ENCODE measurements at regions not wholly inside any gene's neighbourhood (a gene's known extent, or its start where the extent isn't known, plus 50 kb on each side); places are given as distances from the start of the nearest gene placed in this dataset.

- Histone ChIP-seq H3K4me3 (ENCODE audit: low read depth, low read length) (no peak overlapping the region), H3K27ac (ENCODE audit: low read depth, low read length) (no peak overlapping the region), H3K4me1 (ENCODE audit: control insufficient read depth, insufficient read depth, low read length) (peaks cover 23% of the 10 kb centered on the region)
These were observed 526.9 kb downstream of the RFC3 start for GRCh38 chr13:34344816-34345215.

DNA sequence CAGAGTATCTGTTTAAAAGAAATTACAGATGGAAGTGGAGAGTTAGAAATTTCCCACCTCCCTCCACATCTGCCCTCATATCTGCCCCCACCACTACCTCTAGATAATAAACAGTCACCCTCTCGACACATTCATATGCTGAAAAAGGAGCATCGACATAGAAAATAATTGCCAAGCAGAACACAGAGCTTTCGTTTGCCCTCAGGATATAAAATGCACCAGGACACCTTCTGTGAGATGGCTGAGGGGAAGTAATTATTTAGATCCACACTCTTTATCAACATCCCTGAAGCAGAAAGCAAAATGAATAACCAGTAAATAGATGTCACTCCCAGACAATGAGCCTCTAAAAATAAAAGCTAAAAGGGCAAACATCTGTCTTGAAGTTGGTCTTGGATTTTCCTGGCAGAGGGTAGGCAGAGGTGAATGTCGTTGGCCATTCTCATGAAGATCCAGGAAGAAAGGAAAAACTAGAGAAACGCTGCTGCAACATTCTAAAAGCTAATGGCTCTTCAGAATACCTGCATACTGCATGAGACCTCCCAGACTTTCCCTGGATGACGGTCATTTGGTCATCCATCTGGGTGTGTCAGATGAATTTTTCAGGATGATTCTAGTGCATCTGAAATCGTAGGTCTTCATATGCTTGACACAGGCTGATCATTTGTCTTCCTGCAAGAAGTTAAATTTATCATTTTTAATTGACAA lies 527.5 kb downstream of the RFC3 start:
- H3K9me3 ChIP-seq (ENCODE audit: control insufficient read depth, insufficient read depth, low read length), result no peaks in the 10 kb centered on the region
- no peaks in the 10 kb centered on the region for H3K36me3 ChIP-seq (ENCODE audit: control insufficient read depth, insufficient read depth, low read length)
- no peaks in the 10 kb centered on the region for H3K27me3 ChIP-seq (ENCODE audit: control insufficient read depth, insufficient read depth, low read length)
- no peak overlapping the region for H3K9ac ChIP-seq (ENCODE audit: low read depth, low read length)
- no peak overlapping the region for H3K27ac ChIP-seq (ENCODE audit: low read depth, low read length)
- H3K4me1 ChIP-seq (ENCODE audit: control insufficient read depth, insufficient read depth, low read length), result peaks cover 23% of the 10 kb centered on the region
- H3K4me3 ChIP-seq (ENCODE audit: low read depth, low read length), result no peak overlapping the region

More at GRCh38 chr13:34344816-34345215, 526.9 kb downstream of the RFC3 start:
- Histone ChIP-seq H3K9ac (ENCODE audit: low read depth, low read length) (no peak overlapping the region), H3K9me3 (ENCODE audit: control insufficient read depth, insufficient read depth, low read length) (no peaks in the 10 kb centered on the region), H3K36me3 (ENCODE audit: control insufficient read depth, insufficient read depth, low read length) (no peaks in the 10 kb centered on the region), H3K27me3 (ENCODE audit: control insufficient read depth, insufficient read depth, low read length) (no peaks in the 10 kb centered on the region)

- Histone ChIP-seq H3K4me3 (ENCODE audit: low read depth, low read length) (no peak overlapping the region), H3K4me1 (ENCODE audit: control insufficient read depth, insufficient read depth, low read length) (peaks cover 23% of the 10 kb centered on the region), H3K9me3 (ENCODE audit: control insufficient read depth, insufficient read depth, low read length) (no peaks in the 10 kb centered on the region), H3K9ac (ENCODE audit: low read depth, low read length) (no peak overlapping the region), H3K27me3 (ENCODE audit: control insufficient read depth, insufficient read depth, low read length) (no peaks in the 10 kb centered on the region), H3K27ac (ENCODE audit: low read depth, low read length) (no peak overlapping the region), H3K36me3 (ENCODE audit: control insufficient read depth, insufficient read depth, low read length) (no peaks in the 10 kb centered on the region)
These were observed 528.7 kb downstream of the RFC3 start for GRCh38 chr13:34346626-34347025.

DNA sequence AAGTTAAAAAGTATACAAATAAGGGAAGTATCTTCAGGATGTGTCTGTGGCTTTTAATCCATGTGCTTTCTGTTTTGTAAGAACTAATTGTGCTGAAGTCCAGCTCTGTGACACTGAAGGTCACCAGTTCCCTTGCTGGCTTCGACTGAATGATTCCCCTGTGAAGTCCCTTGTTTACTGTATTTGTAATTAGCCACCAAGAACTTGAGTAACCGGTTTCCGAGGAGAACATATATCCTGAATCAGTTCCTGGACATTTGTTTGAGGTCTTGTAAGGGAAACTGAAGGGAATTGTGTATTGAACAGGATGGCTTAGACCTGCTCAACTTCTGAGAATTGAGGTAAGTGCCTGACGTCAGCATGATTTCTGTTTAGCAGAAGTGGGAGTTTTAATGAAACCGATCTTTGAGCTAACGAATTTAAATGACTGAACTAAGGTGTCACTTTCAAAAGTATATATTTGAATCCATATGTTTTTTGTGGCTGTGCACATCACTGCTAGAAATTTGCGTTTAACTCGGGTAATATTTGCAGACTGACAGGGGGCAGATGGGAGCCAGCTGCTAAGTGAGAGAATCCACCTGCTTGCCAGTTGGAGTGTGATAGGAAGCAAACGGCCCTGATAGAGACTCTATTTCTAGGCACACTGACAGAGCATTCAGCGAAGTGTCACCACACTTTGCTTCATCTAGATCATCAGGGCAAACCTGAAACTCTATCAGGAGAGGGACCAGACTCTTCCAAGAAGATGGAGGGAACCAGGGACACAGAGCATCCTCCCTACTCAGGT lies 530.0 kb downstream of the RFC3 start:
- H3K4me1 ChIP-seq (ENCODE audit: control insufficient read depth, insufficient read depth, low read length), result peaks cover 23% of the 10 kb centered on the region
- H3K36me3 ChIP-seq (ENCODE audit: control insufficient read depth, insufficient read depth, low read length), result no peaks in the 10 kb centered on the region
- H3K9ac ChIP-seq (ENCODE audit: low read depth, low read length), result no peak overlapping the region
- H3K27me3 ChIP-seq (ENCODE audit: control insufficient read depth, insufficient read depth, low read length), result no peaks in the 10 kb centered on the region
- H3K4me3 ChIP-seq (ENCODE audit: low read depth, low read length), result no peak overlapping the region
- no peak overlapping the region for H3K27ac ChIP-seq (ENCODE audit: low read depth, low read length)
- H3K9me3 ChIP-seq (ENCODE audit: control insufficient read depth, insufficient read depth, low read length), result no peaks in the 10 kb centered on the region

DNA sequence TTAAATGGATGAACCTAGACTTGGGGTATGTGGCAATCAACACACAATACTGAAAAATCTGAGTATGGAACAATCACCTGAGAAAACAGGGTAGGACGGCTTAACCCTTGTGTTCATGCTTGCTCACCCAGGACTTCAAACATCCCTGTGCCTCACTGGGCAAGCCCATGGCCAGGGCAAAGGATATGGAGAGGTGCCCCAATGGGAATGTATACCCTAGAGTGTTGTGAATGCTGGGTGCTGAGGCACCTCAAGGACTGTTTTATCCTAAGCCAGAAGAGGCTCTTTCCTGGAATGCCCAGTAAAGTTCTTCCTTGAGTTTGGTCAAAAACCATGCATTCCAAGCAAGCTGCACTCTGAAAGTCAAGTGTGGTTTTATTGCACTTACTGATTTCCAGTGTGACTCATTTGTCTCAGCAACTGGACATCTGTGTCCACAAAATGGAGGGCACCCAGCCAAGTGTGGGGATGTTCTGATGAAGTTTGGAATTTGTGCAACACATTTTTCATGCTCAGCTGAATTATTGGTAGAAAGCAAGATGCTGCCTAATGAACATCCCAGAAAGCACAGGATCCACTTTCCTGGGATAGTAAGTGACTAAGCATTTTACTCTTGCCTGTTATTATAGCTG lies 531.3 kb downstream of the RFC3 start:
- H3K36me3 ChIP-seq (ENCODE audit: control insufficient read depth, insufficient read depth, low read length), result no peaks in the 10 kb centered on the region
- H3K4me3 ChIP-seq (ENCODE audit: low read depth, low read length), result no peak overlapping the region
- peaks cover 22% of the 10 kb centered on the region for H3K4me1 ChIP-seq (ENCODE audit: control insufficient read depth, insufficient read depth, low read length)
- no peak overlapping the region for H3K27ac ChIP-seq (ENCODE audit: low read depth, low read length)
- H3K9ac ChIP-seq (ENCODE audit: low read depth, low read length), result no peak overlapping the region
- H3K27me3 ChIP-seq (ENCODE audit: control insufficient read depth, insufficient read depth, low read length), result no peaks in the 10 kb centered on the region
- no peaks in the 10 kb centered on the region for H3K9me3 ChIP-seq (ENCODE audit: control insufficient read depth, insufficient read depth, low read length)

DNA sequence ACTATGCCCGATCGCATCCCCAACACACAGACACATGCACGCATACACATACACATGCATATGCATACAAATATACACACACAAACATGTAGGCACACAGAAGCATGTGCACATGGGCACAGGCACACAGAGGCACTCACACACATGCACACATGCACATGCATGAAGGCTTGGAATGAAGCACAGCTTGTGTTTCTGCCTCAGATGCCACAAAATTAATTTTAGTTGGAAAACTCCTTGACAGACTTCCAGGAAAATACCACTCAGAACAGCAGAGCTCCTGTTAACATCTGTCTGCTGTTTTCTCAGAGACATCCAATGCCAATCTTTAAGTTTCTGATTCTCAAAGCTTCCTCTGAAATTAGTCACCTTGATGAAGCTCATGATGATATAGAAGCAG lies 532.7 kb downstream of the RFC3 start:
- Histone ChIP-seq H3K9me3 (ENCODE audit: control insufficient read depth, insufficient read depth, low read length) (no peaks in the 10 kb centered on the region), H3K4me3 (ENCODE audit: low read depth, low read length) (no peak overlapping the region), H3K9ac (ENCODE audit: low read depth, low read length) (no peak overlapping the region), H3K27me3 (ENCODE audit: control insufficient read depth, insufficient read depth, low read length) (no peaks in the 10 kb centered on the region), H3K4me1 (ENCODE audit: control insufficient read depth, insufficient read depth, low read length) (peaks cover 8% of the 10 kb centered on the region), H3K36me3 (ENCODE audit: control insufficient read depth, insufficient read depth, low read length) (no peaks in the 10 kb centered on the region), H3K27ac (ENCODE audit: low read depth, low read length) (no peak overlapping the region)

GRCh38 chr13:34351134-34351533 lies 533.2 kb downstream of the RFC3 start:
- no peak overlapping the region for H3K4me3 ChIP-seq (ENCODE audit: low read depth, low read length)
- no peak overlapping the region for H3K9ac ChIP-seq (ENCODE audit: low read depth, low read length)
- peaks cover 3% of the 10 kb centered on the region for H3K4me1 ChIP-seq (ENCODE audit: control insufficient read depth, insufficient read depth, low read length)
- H3K36me3 ChIP-seq (ENCODE audit: control insufficient read depth, insufficient read depth, low read length), result no peaks in the 10 kb centered on the region
- H3K9me3 ChIP-seq (ENCODE audit: control insufficient read depth, insufficient read depth, low read length), result no peaks in the 10 kb centered on the region
- H3K27ac ChIP-seq (ENCODE audit: low read depth, low read length), result no peak overlapping the region
- no peaks in the 10 kb centered on the region for H3K27me3 ChIP-seq (ENCODE audit: control insufficient read depth, insufficient read depth, low read length)

GRCh38 chr13:34352958-34353357 lies 535.0 kb downstream of the RFC3 start:
- no peaks in the 10 kb centered on the region for H3K36me3 ChIP-seq (ENCODE audit: control insufficient read depth, insufficient read depth, low read length)
- H3K4me1 ChIP-seq (ENCODE audit: control insufficient read depth, insufficient read depth, low read length), result no peaks in the 10 kb centered on the region; the same call in 1 of the 2 replicates
- H3K27me3 ChIP-seq (ENCODE audit: control insufficient read depth, insufficient read depth, low read length), result no peaks in the 10 kb centered on the region
- no peak overlapping the region for H3K27ac ChIP-seq (ENCODE audit: low read depth, low read length)
- H3K4me3 ChIP-seq (ENCODE audit: low read depth, low read length), result no peak overlapping the region
- H3K9me3 ChIP-seq (ENCODE audit: control insufficient read depth, insufficient read depth, low read length), result no peaks in the 10 kb centered on the region
- no peak overlapping the region for H3K9ac ChIP-seq (ENCODE audit: low read depth, low read length)

DNA sequence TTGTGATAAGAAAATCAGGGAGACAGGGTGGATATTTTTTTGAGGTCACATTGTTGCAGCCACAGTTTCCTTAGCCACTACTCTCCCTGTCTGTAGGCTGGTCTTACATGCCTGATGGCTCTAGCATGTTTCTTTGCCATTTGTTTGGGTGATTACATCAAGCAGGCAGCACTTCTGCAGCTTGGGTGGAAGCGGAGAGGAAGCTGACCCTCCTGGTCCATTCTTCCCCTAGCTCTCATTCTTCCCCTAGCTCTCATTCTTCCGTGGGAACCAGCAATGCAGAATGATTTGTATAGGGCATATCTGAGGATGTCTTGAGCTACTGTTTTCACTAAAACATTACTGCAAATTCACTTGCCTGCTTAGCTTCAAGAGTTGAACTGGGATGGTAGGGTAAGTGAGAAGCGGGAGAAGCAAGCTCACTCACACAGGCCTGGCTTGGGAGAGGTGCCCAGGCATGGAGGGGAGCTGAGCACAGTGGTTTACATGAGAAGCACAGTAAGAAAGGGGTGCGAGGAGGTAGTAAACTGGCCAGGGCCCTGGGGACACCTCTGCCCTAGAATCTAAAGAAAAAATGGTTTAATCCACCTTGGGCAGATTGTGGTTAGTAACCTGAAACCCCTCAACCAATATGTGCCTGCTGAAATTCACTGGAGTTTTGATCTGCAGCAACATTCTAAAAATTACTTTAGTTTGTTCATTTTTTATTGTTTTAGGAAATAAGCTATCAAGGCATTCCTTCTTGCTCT lies 538.9 kb downstream of the RFC3 start:
- Histone ChIP-seq H3K4me1 (ENCODE audit: control insufficient read depth, insufficient read depth, low read length) (no peaks in the 10 kb centered on the region), H3K27ac (ENCODE audit: low read depth, low read length) (no peak overlapping the region), H3K9ac (ENCODE audit: low read depth, low read length) (no peak overlapping the region), H3K36me3 (ENCODE audit: control insufficient read depth, insufficient read depth, low read length) (no peaks in the 10 kb centered on the region), H3K4me3 (ENCODE audit: low read depth, low read length) (no peak overlapping the region), H3K9me3 (ENCODE audit: control insufficient read depth, insufficient read depth, low read length) (no peaks in the 10 kb centered on the region), H3K27me3 (ENCODE audit: control insufficient read depth, insufficient read depth, low read length) (no peaks in the 10 kb centered on the region)

DNA sequence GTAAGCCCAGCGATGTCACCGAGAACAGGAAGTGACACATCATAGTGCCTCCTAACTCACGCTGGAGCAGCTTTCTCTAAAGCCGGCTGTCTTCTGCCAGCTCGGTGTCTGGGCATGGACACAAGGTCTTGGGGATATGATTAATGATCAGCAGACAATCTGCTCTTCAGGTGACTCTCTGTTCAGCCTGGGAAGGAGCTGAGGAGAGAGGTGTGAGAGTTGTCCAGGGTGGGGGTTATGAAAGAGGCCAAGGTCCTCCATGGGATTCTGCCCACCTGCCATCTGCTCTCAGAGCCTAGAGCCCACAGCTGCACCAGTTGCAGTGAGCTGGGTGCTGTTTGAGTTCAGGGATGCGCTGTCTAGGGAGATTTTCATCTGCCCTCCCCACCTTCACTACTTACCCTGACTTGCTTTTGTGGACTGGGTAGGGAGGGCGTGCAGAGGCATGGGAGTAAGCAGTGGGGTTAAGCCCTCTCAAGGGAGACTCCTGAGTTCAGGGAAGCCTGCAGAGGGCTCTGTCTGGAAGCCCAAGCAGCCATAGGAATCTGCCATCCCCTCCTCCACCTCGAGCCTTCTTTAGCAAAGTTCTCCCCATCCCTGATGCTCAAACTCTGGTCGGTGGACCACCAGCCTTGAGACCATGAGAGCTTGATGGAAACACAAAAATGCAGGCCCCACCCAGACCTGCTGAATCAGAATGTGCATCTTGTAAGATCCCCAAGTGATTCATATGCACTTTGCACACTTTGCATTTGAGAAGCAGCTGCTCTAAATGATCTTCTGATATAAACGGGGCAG lies 539.7 kb downstream of the RFC3 start:
- no peaks in the 10 kb centered on the region for H3K9me3 ChIP-seq (ENCODE audit: control insufficient read depth, insufficient read depth, low read length)
- H3K27me3 ChIP-seq (ENCODE audit: control insufficient read depth, insufficient read depth, low read length), result no peaks in the 10 kb centered on the region
- H3K36me3 ChIP-seq (ENCODE audit: control insufficient read depth, insufficient read depth, low read length), result no peaks in the 10 kb centered on the region
- H3K9ac ChIP-seq (ENCODE audit: low read depth, low read length), result no peak overlapping the region
- H3K4me3 ChIP-seq (ENCODE audit: low read depth, low read length), result no peak overlapping the region
- H3K4me1 ChIP-seq (ENCODE audit: control insufficient read depth, insufficient read depth, low read length), result no peaks in the 10 kb centered on the region
- H3K27ac ChIP-seq (ENCODE audit: low read depth, low read length), result no peak overlapping the region
